ENCODE measurements at regions not wholly inside any gene's neighbourhood (a gene's known extent, or its start where the extent isn't known, plus 50 kb on each side); places are given as distances from the start of the nearest gene placed in this dataset.

DNA sequence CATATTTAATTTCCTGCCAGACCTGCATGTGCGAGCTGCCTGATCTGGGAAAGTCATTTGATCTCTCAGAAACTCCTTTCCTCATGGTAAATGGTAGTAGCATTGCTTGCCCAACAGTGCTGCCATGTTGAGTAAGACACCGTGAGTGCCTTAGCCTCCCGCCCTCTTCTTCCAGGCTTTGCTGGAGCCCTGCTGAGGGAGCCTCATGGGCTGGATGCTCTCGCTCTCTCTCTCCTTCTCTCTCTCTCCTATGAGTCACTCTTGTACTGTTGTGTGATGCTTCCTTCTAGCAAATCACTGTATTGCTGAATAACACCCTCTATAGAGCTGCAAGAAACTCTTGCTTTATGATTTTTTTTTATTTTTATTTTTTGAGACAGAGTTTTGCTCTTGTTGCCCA is 365.5 kb downstream of the UQCRFS1 start:
- no peaks in the 10 kb centered on the region for H3K36me3 ChIP-seq (ENCODE audit: insufficient read depth, low read length, poor library complexity, severe bottlenecking)
- ChIA-PET CTCF (no interaction called here), POLR2A (ENCODE audit: low non-redundant PET) (no interaction called here)
- H3K4me1 ChIP-seq (ENCODE audit: insufficient read depth, low read length, poor library complexity, severe bottlenecking) = no peaks in the 10 kb centered on the region
- no peaks in the 10 kb centered on the region for H3K27me3 ChIP-seq (replicated peaks; ENCODE audit: insufficient read depth, low read depth, low read length, poor library complexity)
- no peak for DNase-seq (ENCODE audit: low spot score)
- peaks cover 8% of the 10 kb centered on the region for H3K9me3 ChIP-seq (ENCODE audit: low read depth, low read length, poor library complexity, severe bottlenecking)
- H3K27ac ChIP-seq (ENCODE audit: low read depth, low read length, poor library complexity, severe bottlenecking) = no peak overlapping the region
- intact Hi-C loops (cut with micrococcal nuclease; ENCODE audit: unreplicated experiment) = no loop called here
- no peak overlapping the region for H3K4me3 ChIP-seq (ENCODE audit: low read depth, low read length, poor library complexity, severe bottlenecking)
- TF ChIP-seq CTCF (conservative IDR thresholded peaks at IDR 0.05; ENCODE audit: low read depth, low read length) = no peak
- no peak for TF ChIP-seq EZH2 (IDR thresholded peaks at IDR 0.05; ENCODE audit: borderline replicate concordance, low read depth, low read length, poor library complexity, severe bottlenecking)
- BruUV-seq (replicated peaks) = no TSS peak

DNA sequence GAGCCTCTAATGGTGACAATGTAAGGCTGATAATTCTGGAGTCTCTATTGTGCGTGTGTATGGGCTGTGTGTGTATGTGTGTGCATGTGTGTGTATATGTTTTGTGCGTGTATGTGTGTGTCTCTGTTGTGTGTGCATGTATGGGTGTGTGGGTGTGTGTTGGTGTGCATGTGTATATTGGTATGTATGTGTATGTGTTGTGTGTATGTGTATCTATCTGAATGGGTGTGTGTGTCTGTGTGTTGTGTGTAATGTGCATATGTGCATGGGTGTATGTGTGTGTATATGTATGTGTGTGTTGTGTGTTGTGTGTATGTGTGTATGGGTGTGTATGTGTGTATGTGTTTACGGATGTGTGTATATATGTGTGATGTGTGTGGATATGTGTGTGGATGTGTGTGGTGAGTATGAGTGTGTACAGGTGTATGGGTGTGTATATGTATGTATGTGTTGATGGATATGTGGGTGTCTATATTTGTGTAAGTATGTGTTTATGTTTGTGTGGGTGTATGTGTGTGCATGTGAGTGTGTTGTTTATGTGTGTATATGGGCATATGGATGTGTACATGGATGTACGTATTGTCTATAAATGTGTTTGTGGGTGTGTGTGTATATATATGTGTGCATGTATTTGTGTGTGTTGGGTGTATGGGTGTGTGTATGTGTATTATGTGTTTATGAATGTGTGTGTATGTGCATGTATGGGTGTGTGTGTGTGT is 366.7 kb downstream of the UQCRFS1 start:
- no TSS peak for BruUV-seq (replicated peaks)
- no peaks in the 10 kb centered on the region for H3K4me1 ChIP-seq (ENCODE audit: insufficient read depth, low read length, poor library complexity, severe bottlenecking)
- CTCF ChIA-PET = no interaction called here
- no peaks in the 10 kb centered on the region for H3K36me3 ChIP-seq (ENCODE audit: insufficient read depth, low read length, poor library complexity, severe bottlenecking)
- H3K4me3 ChIP-seq (ENCODE audit: low read depth, low read length, poor library complexity, severe bottlenecking) = no peak overlapping the region
- no peak for DNase-seq (ENCODE audit: low spot score)
- intact Hi-C loops (cut with micrococcal nuclease; ENCODE audit: unreplicated experiment) = no loop called here
- no peak overlapping the region for H3K27ac ChIP-seq (ENCODE audit: low read depth, low read length, poor library complexity, severe bottlenecking)
- peaks cover 8% of the 10 kb centered on the region for H3K9me3 ChIP-seq (ENCODE audit: low read depth, low read length, poor library complexity, severe bottlenecking)
- H3K27me3 ChIP-seq (replicated peaks; ENCODE audit: insufficient read depth, low read depth, low read length, poor library complexity) = no peaks in the 10 kb centered on the region
- no peak for TF ChIP-seq EZH2 (IDR thresholded peaks at IDR 0.05; ENCODE audit: borderline replicate concordance, low read depth, low read length, poor library complexity, severe bottlenecking)
- no peak for TF ChIP-seq CTCF (conservative IDR thresholded peaks at IDR 0.05; ENCODE audit: low read depth, low read length)
- POLR2A ChIA-PET (ENCODE audit: low non-redundant PET) = no interaction called here

GRCh38 chr19:28843761-28844492 is 369.0 kb downstream of the UQCRFS1 start:
- POLR2A ChIA-PET (ENCODE audit: low non-redundant PET) = no interaction called here
- Histone ChIP-seq H3K4me1 (ENCODE audit: insufficient read depth, low read length, poor library complexity, severe bottlenecking) (no peaks in the 10 kb centered on the region), H3K9me3 (ENCODE audit: low read depth, low read length, poor library complexity, severe bottlenecking) (peaks cover 6% of the 10 kb centered on the region), H3K4me3 (ENCODE audit: low read depth, low read length, poor library complexity, severe bottlenecking) (no peak overlapping the region), H3K36me3 (ENCODE audit: insufficient read depth, low read length, poor library complexity, severe bottlenecking) (no peaks in the 10 kb centered on the region), H3K27ac (ENCODE audit: low read depth, low read length, poor library complexity, severe bottlenecking) (no peak overlapping the region), H3K27me3 (replicated peaks; ENCODE audit: insufficient read depth, low read depth, low read length, poor library complexity) (no peaks in the 10 kb centered on the region)
- TF ChIP-seq CTCF (conservative IDR thresholded peaks at IDR 0.05; ENCODE audit: low read depth, low read length) (no peak), EZH2 (IDR thresholded peaks at IDR 0.05; ENCODE audit: borderline replicate concordance, low read depth, low read length, poor library complexity, severe bottlenecking) (no peak)
- no peak for DNase-seq (ENCODE audit: low spot score)
- intact Hi-C loops (cut with micrococcal nuclease; ENCODE audit: unreplicated experiment) = no loop called here
- CTCF ChIA-PET = no interaction called here
- BruUV-seq (replicated peaks) = no TSS peak
